GM12872 (cell line): ENCODE measurements at regions not wholly inside any gene's neighbourhood (a gene's known extent, or its start where the extent isn't known, plus 50 kb on each side); places are given as distances from the start of the nearest gene placed in this dataset.

Experiments used
- CTCF ChIP-seq: IDR thresholded peaks from 3 replicates; pipeline ENCODE4 v1.5.1; 2011; ENCODE audit warnings: low read depth, mild to moderate bottlenecking, low read length, moderate library complexity; ENCODE audit not compliant: insufficient read depth

DNA sequence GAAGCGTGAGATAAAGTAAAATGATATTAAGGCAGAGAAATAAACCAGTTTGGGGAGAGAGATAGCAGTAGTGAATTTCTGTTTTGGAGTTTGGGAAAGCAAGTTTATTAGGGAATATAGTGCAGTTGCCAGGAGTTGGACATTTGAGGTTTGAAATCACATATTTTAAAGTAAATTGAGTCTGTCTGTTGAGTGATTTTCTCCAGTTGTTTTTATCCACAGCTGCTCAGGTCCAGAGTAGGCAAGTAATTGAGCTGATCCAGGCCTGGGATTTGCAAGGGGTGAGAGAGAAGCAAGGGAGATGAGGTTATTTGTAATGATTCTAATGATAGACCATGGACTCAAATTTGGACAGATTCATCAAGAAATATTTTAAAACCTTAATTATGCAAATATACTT lies 481.9 kb downstream of the UTRN start:
- no peak for TF ChIP-seq CTCF

DNA sequence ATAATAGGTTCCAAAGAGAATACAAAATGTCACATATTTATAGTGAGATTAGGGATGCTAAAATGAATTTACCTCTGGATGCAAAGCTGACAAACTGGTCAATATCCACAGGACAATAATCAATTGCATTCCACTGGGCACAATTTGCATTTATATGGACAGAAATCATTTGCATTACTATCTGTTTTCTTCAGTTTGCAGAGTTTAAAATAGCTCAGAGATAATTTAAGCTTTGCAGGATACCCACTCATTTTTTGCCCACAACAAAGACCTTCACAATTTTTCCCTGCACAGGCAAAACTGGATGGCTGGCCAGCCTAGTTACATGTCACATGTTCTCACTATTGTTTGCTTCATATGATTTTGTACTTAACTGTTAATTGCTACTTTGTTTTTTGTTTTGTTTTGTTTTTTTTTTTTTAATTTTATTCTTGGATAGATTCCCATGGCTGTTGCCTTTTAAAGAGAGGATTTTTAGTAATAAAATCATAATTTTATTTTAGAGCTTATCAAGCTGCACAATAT lies 483.5 kb downstream of the UTRN start:
- no peak for TF ChIP-seq CTCF

GRCh38 chr6:144769142-144769541 lies 484.0 kb downstream of the UTRN start:
- TF ChIP-seq CTCF: no peak

- TF ChIP-seq CTCF: no peak
Observed at GRCh38 chr6:144776031-144776819, 491.1 kb downstream of the UTRN start.

- no peak for TF ChIP-seq CTCF
Observed at GRCh38 chr6:144777249-144777648, 492.1 kb downstream of the UTRN start.

DNA sequence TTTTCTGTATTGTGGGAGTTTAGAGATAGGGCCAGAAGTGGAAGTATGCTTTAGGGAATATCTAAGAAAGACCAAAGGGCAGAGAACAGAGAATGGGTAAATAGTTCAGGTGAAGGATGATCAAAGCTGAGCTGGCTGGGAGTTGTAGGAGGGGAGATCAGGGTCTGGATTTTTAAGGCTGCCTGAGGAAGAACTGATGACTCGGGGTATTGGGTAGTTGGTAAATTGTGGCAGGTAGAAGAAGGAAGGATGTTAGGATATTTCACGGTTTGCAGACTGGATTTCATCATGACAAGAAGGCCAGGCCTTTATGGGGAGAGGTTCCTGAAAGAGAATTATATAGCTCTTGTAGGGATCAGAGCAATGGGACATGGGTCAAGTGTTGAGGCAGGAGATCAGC lies 492.9 kb downstream of the UTRN start:
- TF ChIP-seq CTCF: no peak

DNA sequence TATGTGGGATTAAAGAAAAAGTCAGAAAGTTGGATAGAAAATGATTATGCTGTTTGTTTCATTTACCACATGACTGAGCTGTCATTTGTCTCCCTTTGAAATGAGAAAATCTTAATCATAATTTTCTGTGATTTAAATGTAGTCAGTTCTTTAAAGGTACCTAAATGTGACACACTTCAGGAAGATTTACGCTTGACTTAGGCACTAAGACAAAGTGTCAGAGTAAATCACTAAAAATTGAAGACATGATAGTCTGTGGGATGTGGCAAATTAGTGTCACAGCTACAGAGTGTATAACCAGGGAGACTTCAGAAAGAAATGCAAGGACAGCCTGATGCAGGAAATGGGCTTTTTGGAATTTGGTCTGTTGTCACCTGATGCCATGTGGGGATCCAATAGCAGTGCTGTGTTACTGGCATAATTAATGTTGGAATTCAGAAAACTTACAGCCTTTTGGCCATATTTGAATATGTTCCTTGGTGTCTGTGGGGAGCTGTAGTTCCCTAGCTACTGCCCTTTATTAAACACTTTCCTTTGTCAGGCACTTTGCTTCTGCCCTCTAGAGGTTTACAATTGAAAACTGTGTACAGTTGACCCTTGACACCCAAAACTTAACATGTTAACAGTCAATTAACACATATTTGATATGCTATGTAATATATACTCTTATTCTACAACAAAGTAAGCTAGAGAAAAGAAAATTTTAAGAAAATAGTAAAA lies 493.8 kb downstream of the UTRN start:
- peak; percentile 46; the same call in 2 of the 3 replicates for TF ChIP-seq CTCF
